H4 (cell line): ENCODE measurements at regions not wholly inside any gene's neighbourhood (a gene's known extent, or its start where the extent isn't known, plus 50 kb on each side); places are given as distances from the start of the nearest gene placed in this dataset.
A peak's percentile ranks its signal among the peaks of the same experiment; 100 is the strongest.
"Not testable (repeated sequence)": the region's sequence is repeated elsewhere in the genome, so short reads cannot be mapped to it uniquely, and the experiment has no call there.

Experiments
- DNase-seq: peaks from one replicate; pipeline ENCODE4 v3.0.0-alpha.2; 2015; ENCODE audit warnings: low spot score

- no peak for DNase-seq
Measured at GRCh38 chr9:109975574-109976295, 195.7 kb downstream of the PALM2AKAP2 start.

DNA sequence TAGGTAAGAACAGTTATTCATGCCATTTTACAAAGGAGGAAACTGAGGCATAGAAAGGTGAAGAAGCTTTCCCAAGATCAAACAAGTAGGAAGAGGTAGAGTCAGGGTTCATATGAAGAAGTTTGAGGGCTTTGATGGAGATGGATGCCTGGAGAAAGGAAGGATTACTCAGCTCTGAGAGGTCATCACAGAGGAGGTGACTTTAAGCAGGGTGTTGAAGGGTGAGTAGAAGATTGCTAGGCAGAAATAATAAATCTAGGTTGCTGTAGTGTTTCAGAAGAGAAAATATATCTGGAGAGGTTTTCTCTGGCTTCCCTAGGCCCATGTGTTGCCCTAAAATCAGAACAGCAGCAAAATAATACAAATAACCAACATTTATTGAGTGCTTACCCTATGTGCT lies 196.3 kb downstream of the PALM2AKAP2 start:
- DNase-seq: no peak

GRCh38 chr9:109977521-109977920 lies 197.5 kb downstream of the PALM2AKAP2 start:
- DNase-seq: no peak

GRCh38 chr9:109981091-109981490 lies 201.1 kb downstream of the PALM2AKAP2 start:
- DNase-seq: no peak

DNA sequence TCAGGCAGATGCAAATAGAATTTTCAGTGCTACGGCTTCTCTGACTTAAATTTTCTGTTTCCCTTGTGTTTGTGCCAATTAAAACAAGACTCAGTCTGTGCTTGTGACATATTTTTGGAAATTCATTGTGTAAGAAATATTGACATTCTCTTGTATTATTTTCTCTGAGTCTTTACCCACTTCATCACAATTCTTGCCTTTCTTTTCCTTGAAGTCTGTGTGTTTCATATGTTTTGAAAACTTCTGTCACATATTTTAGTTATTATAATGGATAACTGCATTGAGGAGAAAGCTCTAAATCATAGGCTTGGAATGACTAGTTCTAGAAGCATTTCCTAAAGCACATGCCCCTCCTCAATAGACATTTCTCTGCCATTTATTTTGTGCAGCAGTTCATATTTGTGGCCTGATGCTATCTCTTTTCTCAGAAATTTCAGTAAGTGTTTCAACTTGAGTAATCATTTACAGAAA lies 206.6 kb downstream of the PALM2AKAP2 start:
- no peak for DNase-seq

DNA sequence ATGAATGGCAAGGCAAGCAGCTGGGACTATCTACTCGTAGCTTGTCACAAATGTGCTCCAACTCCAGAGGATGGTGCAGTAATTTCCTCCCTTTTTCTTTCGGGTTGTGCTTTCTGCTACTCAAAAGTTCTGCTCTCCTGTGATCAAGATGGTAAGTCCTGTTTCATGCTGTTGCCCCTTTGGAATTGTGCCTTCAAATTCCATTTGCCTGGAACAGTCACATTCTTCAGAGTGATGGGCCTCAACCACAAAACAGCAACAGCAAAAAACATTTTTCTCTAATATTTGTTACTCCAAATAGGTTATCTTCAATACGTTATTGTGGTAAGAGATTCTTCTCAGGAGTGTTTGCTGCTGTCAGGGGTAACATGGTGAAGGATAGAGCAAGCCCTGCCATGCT lies 209.3 kb downstream of the PALM2AKAP2 start:
- DNase-seq: no peak

GRCh38 chr9:109990541-109990940 lies 210.5 kb downstream of the PALM2AKAP2 start:
- DNase-seq: no peak

GRCh38 chr9:109992293-109992692 lies 212.3 kb downstream of the PALM2AKAP2 start:
- DNase-seq: no peak

GRCh38 chr9:109993250-109993978 lies 213.4 kb downstream of the PALM2AKAP2 start:
- no peak for DNase-seq

DNA sequence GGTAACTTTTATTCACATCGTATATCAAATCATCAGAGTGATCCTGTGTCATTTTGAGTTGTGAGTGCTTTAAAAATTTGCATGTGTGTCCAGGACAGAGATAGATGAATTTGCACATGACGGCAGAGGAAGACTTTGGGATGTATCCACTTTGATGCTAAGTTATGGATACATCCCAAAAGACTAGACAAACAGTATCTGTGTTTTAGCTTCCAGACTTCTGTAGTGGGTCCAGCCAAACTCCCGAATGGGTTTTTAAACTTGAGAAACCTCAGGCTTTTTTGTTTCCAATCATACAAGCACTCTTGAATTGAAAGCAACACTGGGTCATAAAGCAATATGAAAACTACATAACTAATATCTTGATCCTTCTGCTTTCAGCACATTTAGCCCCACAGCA lies 213.8 kb downstream of the C9orf152 start:
- no peak for DNase-seq

DNA sequence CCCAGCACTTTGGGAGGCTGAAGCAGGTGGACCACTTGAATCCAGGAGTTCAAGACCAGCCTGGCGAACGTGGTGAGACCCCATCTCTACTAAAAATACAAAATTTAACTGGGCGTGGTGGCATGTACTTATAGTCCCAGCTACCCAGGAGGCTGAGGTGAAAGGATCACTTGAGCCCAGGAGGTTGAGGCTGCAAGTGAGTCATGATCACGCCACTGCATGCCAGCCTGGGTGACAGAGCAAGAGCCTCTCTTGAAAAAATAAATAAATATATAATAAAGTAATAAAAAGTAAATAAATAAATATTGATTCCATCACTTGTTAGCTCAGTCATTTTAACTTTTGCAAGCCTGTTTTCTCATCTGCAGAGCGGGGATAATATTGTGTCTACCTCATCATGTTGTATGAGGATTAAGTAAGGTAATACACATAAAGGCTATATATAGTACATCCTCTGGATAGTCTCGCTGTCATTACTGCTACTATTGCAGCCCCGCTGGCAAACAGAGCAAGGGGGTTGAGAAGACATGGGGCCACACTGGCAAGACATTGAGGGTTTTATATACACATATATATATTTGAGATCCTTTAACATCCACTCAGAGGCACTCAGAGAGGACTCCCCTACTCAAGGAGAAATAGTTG lies 210.9 kb downstream of the C9orf152 start:
- DNase-seq: no peak

GRCh38 chr9:109997682-109998081 lies 210.3 kb downstream of the C9orf152 start:
- DNase-seq: no peak

- not testable (repeated sequence) for DNase-seq
Measured at GRCh38 chr9:110005521-110005920, 202.4 kb downstream of the C9orf152 start.

DNA sequence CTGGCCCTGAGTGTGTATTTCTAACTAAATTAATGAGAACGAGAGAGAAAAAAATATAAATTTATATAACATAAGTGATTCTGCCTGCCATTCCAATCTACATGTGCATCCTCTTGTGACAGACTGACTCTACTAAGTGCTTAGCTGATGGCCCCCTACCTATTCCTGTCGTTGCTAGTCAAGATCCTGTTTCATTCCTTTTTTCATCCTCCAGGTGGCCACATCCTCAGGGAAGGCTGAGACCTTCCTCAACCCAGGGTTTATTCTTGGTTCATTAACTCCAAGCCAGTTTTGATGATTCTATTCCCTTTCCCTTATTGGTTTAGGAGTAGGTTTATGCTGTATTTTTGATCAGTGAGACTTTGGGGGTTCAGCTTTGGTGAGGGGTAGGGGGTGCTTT lies 201.3 kb downstream of the C9orf152 start:
- no peak for DNase-seq

- DNase-seq: no peak
Measured at GRCh38 chr9:110007477-110008270, 200.3 kb downstream of the C9orf152 start.

DNA sequence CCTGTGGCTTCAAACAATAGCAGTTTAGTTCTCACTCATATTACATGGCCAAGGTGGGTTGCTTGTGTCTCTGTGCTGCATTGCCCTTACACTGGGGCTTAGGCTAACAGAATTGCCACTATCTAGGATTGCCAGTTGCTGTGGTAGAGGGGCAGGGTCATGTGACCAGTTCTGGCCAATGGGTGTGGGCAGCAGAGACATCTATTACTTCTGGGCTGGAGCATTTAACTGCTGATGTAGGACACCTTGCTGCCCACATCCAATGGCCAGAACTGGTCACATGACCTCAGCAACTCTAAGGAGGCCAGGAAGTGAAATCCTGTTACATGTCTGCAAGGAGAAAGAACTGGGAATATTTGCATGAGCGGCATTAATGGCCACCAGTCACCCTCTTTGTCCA lies 199.3 kb downstream of the C9orf152 start:
- no peak for DNase-seq

- no peak for DNase-seq
Measured at GRCh38 chr9:110011628-110012320, 196.2 kb downstream of the C9orf152 start.

- no peak for DNase-seq
Measured at GRCh38 chr9:110013064-110013463, 194.9 kb downstream of the C9orf152 start.

GRCh38 chr9:110015759-110016158 lies 192.2 kb downstream of the C9orf152 start:
- DNase-seq: peak; percentile 63

GRCh38 chr9:110016340-110016739 lies 191.6 kb downstream of the C9orf152 start:
- peak; percentile 45 for DNase-seq

GRCh38 chr9:110020216-110020615 lies 187.7 kb downstream of the C9orf152 start:
- DNase-seq: not testable (repeated sequence)
